Cardiac fibroblast (primary cell): ENCODE measurements at regions not wholly inside any gene's neighbourhood (a gene's known extent, or its start where the extent isn't known, plus 50 kb on each side); places are given as distances from the start of the nearest gene placed in this dataset.

Experiments used
- DNase-seq, 2 donors: peaks; one replicate each; pipeline versions ENCODE4 v3.0.0 to v3.0.0-alpha.2; 2010; ENCODE audit warnings: low read depth in 2 of 2
- H3K4me3 ChIP-seq, 2 donors: replicated peaks in 1 of 2; 1 replicate in 1 of 2; 2 replicates in 1 of 2; pipeline ENCODE4 v1.5.1; 2011; ENCODE audit warnings: low read depth in 2 of 2, low read length in 2 of 2, mild to moderate bottlenecking in 2 of 2, moderate library complexity in 1 of 2
- TF ChIP-seq, protein P1 (sequence below): IDR thresholded peaks from one replicate; pipeline ENCODE4 v1.5.1; 2011; ENCODE audit warnings: low read depth, mild to moderate bottlenecking, low read length, inconsistent platforms

- TF ChIP-seq, protein P1, sequence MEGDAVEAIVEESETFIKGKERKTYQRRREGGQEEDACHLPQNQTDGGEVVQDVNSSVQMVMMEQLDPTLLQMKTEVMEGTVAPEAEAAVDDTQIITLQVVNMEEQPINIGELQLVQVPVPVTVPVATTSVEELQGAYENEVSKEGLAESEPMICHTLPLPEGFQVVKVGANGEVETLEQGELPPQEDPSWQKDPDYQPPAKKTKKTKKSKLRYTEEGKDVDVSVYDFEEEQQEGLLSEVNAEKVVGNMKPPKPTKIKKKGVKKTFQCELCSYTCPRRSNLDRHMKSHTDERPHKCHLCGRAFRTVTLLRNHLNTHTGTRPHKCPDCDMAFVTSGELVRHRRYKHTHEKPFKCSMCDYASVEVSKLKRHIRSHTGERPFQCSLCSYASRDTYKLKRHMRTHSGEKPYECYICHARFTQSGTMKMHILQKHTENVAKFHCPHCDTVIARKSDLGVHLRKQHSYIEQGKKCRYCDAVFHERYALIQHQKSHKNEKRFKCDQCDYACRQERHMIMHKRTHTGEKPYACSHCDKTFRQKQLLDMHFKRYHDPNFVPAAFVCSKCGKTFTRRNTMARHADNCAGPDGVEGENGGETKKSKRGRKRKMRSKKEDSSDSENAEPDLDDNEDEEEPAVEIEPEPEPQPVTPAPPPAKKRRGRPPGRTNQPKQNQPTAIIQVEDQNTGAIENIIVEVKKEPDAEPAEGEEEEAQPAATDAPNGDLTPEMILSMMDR: no peak
- no peak for DNase-seq
- no peak overlapping the region for H3K4me3 ChIP-seq
These were observed 106.9 kb upstream of the NDP start for GRCh38 chrX:44080083-44080482.

DNA sequence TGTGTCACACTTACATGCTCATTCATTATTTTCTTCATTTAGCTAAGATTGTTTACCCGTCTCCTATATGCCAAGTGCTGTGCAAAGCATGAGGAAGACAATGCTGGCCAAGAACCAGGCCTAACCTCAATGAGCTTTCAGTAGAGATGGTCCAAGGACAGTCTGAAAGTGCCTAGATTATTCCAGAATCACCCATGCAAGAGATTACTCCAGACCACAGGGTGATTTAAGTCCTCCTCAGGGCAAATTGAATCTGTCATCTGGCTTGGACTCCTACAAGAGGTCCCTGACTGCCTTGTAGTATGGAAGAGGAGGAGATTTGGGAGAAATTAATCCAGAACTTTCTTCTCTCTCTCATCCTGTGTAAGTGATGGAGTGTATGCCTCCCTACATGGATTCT is 99.4 kb upstream of the NDP start:
- TF ChIP-seq, protein P1: no peak
- no peak for DNase-seq

GRCh38 chrX:44071847-44072551 is 98.8 kb upstream of the NDP start:
- peak; percentile 2 to 21 for DNase-seq
- TF ChIP-seq, protein P1: no peak
- H3K4me3 ChIP-seq: no peak overlapping the region

More for the DNA sequence above, 99.4 kb upstream of the NDP start:
- H3K4me3 ChIP-seq: no peak overlapping the region

GRCh38 chrX:44071070-44071645 is 98.0 kb upstream of the NDP start:
- TF ChIP-seq, protein P1: no peak
- no peak overlapping the region for H3K4me3 ChIP-seq
- no peak for DNase-seq

DNA sequence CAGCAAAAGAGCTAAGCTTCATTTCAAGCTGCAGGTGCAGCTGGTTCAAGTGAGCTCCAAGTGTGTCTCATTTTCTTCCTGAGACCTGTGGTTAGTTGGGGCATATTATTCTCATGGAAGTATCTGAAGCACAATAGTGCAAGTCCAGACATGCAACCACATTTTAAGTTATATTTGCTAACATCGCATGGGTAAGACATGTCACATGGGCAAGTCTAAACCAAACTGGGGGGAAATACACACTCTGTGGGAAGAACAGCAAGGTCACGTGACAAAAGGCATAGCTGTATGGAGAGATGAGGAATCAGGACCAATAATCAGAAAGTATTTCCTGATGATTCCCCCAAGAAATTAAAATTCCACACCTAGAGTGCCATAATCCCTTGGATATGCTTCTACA is 94.9 kb upstream of the NDP start:
- no peak overlapping the region for H3K4me3 ChIP-seq
- TF ChIP-seq, protein P1: no peak
- no peak for DNase-seq

DNA sequence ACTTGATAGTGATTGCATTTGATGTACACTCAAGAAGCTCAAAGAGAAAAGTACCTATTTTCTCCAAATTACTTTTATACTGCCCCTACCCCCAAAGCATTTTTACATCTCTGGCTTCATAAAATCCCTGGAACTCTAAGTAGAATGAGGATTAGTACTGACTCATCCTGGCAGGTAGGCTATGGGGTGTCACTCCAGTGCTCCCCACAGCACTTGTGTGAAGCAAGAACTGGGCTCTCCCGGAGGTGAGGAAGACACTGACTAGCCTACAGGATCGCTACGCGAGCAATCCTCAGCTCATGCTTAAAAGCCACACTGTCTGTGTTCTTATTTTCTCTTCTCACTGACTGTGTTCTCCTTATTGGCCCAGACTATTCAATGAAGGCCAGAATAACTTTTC is 90.4 kb upstream of the NDP start:
- TF ChIP-seq, protein P1: no peak
- no peak for DNase-seq
- no peak overlapping the region for H3K4me3 ChIP-seq

GRCh38 chrX:44062840-44063239 is 89.7 kb upstream of the NDP start:
- H3K4me3 ChIP-seq: no peak overlapping the region
- no peak for DNase-seq
- TF ChIP-seq, protein P1: no peak
